ENCODE measurements at regions not wholly inside any gene's neighbourhood (a gene's known extent, or its start where the extent isn't known, plus 50 kb on each side); places are given as distances from the start of the nearest gene placed in this dataset.

DNA sequence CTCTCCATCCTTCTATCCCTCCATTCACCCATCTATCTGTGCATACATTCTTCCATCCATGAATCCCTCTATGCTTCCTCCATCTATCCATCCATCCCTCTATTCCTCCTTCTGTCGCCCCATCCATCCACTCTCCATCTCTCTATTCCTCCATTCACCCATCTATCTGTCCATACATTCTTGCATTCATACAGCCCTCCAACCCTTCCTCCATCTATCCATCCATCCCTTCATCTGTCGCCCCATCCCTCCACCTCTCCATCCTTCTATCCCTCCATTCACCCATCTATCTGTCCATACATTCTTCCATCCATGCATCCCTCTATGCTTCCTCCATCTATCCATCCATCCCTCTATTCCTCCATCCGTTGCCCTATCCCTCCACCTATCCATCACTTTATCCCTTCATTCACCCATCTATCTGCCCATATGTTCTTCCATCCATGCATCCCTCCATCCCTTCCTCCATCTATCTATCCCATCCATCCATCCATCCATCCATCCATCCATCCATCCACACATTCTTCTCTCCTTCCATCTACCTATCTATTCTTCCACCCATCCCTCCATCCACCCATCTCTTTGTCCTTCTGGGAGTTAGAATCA is 272.5 kb upstream of the TNRC6C start:
- H3K27ac ChIP-seq (ENCODE audit: insufficient read depth, low read length): no peak overlapping the region
- H3K4me1 ChIP-seq (ENCODE audit: control insufficient read depth, extremely low read depth, insufficient read depth, low read length): no peaks in the 10 kb centered on the region
- H3K79me2 ChIP-seq (ENCODE audit: control insufficient read depth, insufficient read depth, low read length): no peaks in the 10 kb centered on the region
- no peak overlapping the region for H2AFZ ChIP-seq (ENCODE audit: low read length)
- no peaks in the 10 kb centered on the region for H3K27me3 ChIP-seq (ENCODE audit: control insufficient read depth, insufficient read depth, low read length)
- no peaks in the 10 kb centered on the region for H3K9me3 ChIP-seq (ENCODE audit: control insufficient read depth, insufficient read depth, low read depth, low read length)
- no peak overlapping the region for H3K4me2 ChIP-seq (ENCODE audit: extremely low read depth, insufficient read depth, low read length)
- H4K20me1 ChIP-seq (ENCODE audit: control insufficient read depth, extremely low read depth, insufficient read depth, low read length): no peaks in the 10 kb centered on the region
- no peak for TF ChIP-seq EZH2 (IDR thresholded peaks at IDR 0.05; ENCODE audit: low read length, missing control alignments)
- TF ChIP-seq, protein P1, sequence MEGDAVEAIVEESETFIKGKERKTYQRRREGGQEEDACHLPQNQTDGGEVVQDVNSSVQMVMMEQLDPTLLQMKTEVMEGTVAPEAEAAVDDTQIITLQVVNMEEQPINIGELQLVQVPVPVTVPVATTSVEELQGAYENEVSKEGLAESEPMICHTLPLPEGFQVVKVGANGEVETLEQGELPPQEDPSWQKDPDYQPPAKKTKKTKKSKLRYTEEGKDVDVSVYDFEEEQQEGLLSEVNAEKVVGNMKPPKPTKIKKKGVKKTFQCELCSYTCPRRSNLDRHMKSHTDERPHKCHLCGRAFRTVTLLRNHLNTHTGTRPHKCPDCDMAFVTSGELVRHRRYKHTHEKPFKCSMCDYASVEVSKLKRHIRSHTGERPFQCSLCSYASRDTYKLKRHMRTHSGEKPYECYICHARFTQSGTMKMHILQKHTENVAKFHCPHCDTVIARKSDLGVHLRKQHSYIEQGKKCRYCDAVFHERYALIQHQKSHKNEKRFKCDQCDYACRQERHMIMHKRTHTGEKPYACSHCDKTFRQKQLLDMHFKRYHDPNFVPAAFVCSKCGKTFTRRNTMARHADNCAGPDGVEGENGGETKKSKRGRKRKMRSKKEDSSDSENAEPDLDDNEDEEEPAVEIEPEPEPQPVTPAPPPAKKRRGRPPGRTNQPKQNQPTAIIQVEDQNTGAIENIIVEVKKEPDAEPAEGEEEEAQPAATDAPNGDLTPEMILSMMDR (conservative IDR thresholded peaks at IDR 0.05 in 1 of 2, IDR thresholded peaks at IDR 0.05 in 1 of 2; ENCODE audit: low read depth in 1 of 2, low read length in 2 of 2): no peak
- DNase-seq (ENCODE audit: low read depth in 2 of 2): no peak
- H3K9ac ChIP-seq (ENCODE audit: insufficient read depth, low read length): no peak overlapping the region
- no peak overlapping the region for H3K4me3 ChIP-seq (replicated peaks in 1 of 4; ENCODE audit: control extremely low read depth in 1 of 4, insufficient read depth in 1 of 4, low read depth in 3 of 4, low read length in 4 of 4)
- H3K36me3 ChIP-seq (ENCODE audit: control insufficient read depth, insufficient read depth, low read length): no peaks in the 10 kb centered on the region

DNA sequence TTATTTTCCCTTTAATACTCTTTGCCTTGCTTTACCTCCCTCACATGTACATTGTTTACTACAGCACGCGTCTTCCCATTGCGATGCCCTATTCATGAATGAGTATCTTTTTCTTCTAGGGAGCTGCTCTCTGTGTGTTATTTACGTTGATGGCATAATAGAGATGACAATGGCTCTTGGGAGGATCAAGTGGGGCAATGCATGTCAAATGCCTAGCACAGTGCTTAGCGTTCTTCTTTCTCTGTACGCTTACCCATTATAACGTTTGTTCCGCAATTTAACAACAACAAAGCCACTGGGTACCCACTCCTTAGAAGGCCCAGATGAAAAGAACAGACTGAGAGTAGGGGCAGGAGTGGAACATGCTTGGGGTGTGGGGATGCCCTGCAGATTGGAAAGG is 271.6 kb upstream of the TNRC6C start:
- no peaks in the 10 kb centered on the region for H3K9me3 ChIP-seq (ENCODE audit: control insufficient read depth, insufficient read depth, low read depth, low read length)
- H3K4me2 ChIP-seq (ENCODE audit: extremely low read depth, insufficient read depth, low read length): no peak overlapping the region
- H3K27me3 ChIP-seq (ENCODE audit: control insufficient read depth, insufficient read depth, low read length): peaks cover 4% of the 10 kb centered on the region
- H3K4me3 ChIP-seq (replicated peaks in 1 of 4; ENCODE audit: control extremely low read depth in 1 of 4, insufficient read depth in 1 of 4, low read depth in 3 of 4, low read length in 4 of 4): no peak overlapping the region
- DNase-seq (ENCODE audit: low read depth in 2 of 2): no peak
- H3K9ac ChIP-seq (ENCODE audit: insufficient read depth, low read length): no peak overlapping the region
- H3K4me1 ChIP-seq (ENCODE audit: control insufficient read depth, extremely low read depth, insufficient read depth, low read length): no peaks in the 10 kb centered on the region
- no peaks in the 10 kb centered on the region for H4K20me1 ChIP-seq (ENCODE audit: control insufficient read depth, extremely low read depth, insufficient read depth, low read length)
- H3K36me3 ChIP-seq (ENCODE audit: control insufficient read depth, insufficient read depth, low read length): no peaks in the 10 kb centered on the region
- no peaks in the 10 kb centered on the region for H3K79me2 ChIP-seq (ENCODE audit: control insufficient read depth, insufficient read depth, low read length)
- H2AFZ ChIP-seq (ENCODE audit: low read length): no peak overlapping the region
- H3K27ac ChIP-seq (ENCODE audit: insufficient read depth, low read length): no peak overlapping the region
- TF ChIP-seq EZH2 (IDR thresholded peaks at IDR 0.05; ENCODE audit: low read length, missing control alignments): no peak
- TF ChIP-seq, protein P1 (conservative IDR thresholded peaks at IDR 0.05 in 1 of 2, IDR thresholded peaks at IDR 0.05 in 1 of 2; ENCODE audit: low read depth in 1 of 2, low read length in 2 of 2): no peak

DNA sequence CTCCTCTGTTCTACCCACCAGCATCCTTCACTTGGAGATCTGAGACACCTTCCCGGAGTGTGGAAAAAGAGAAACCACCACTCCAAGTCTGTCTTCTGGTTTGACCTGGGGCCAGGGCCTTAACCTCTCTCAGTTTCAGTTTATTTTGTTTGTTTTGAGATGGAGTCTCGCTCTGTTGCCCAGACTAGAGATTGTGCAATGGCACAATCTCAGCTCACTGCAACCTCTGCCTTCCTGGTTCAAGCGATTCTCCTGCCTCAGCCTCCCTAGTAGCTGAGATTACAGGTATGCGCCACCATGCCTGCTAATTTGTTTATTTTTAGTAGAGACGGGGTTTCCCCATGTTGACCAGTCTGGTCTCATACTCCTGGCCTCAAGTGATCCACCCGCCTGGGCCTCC is 271.1 kb upstream of the TNRC6C start:
- H4K20me1 ChIP-seq (ENCODE audit: control insufficient read depth, extremely low read depth, insufficient read depth, low read length): no peaks in the 10 kb centered on the region
- no peak for TF ChIP-seq EZH2 (IDR thresholded peaks at IDR 0.05; ENCODE audit: low read length, missing control alignments)
- TF ChIP-seq, protein P1 (conservative IDR thresholded peaks at IDR 0.05 in 1 of 2, IDR thresholded peaks at IDR 0.05 in 1 of 2; ENCODE audit: low read depth in 1 of 2, low read length in 2 of 2): no peak
- H2AFZ ChIP-seq (ENCODE audit: low read length): no peak overlapping the region
- H3K79me2 ChIP-seq (ENCODE audit: control insufficient read depth, insufficient read depth, low read length): no peaks in the 10 kb centered on the region
- DNase-seq (ENCODE audit: low read depth in 2 of 2): no peak
- no peaks in the 10 kb centered on the region for H3K9me3 ChIP-seq (ENCODE audit: control insufficient read depth, insufficient read depth, low read depth, low read length)
- H3K4me2 ChIP-seq (ENCODE audit: extremely low read depth, insufficient read depth, low read length): no peak overlapping the region
- no peak overlapping the region for H3K9ac ChIP-seq (ENCODE audit: insufficient read depth, low read length)
- H3K27me3 ChIP-seq (ENCODE audit: control insufficient read depth, insufficient read depth, low read length): peaks cover 4% of the 10 kb centered on the region
- no peak overlapping the region for H3K4me3 ChIP-seq (replicated peaks in 1 of 4; ENCODE audit: control extremely low read depth in 1 of 4, insufficient read depth in 1 of 4, low read depth in 3 of 4, low read length in 4 of 4)
- no peak overlapping the region for H3K27ac ChIP-seq (ENCODE audit: insufficient read depth, low read length)
- no peaks in the 10 kb centered on the region for H3K4me1 ChIP-seq (ENCODE audit: control insufficient read depth, extremely low read depth, insufficient read depth, low read length)
- H3K36me3 ChIP-seq (ENCODE audit: control insufficient read depth, insufficient read depth, low read length): no peaks in the 10 kb centered on the region
